ENCODE measurements at regions not wholly inside any gene's neighbourhood (a gene's known extent, or its start where the extent isn't known, plus 50 kb on each side); places are given as distances from the start of the nearest gene placed in this dataset.
"Not testable (repeated sequence)": the region's sequence is repeated elsewhere in the genome, so short reads cannot be mapped to it uniquely, and the experiment has no call there.

GRCh38 chr17:74141612-74142011 is 61.9 kb upstream of the RPL38 start:
- DNase-seq = no peak
- peaks cover 13 to 18% of the 10 kb centered on the region in 2 donors for H3K9me3 ChIP-seq
- intact Hi-C loops (cut with DNase I; ENCODE audit: low total_unique reads) (loop anchor here (5.0 kb wide), 1 partner anchor 1634 kb away; no protein-coding TSS in a partner anchor), in situ Hi-C loops (cut with MboI; ENCODE audit: low pct_ligation_motif_present in 1 of 4, low pct_unique_long_range_greater_than_20kb in 1 of 4, low sequenced_read_pairs in 3 of 4) (no loop called here)
- H3K4me1 ChIP-seq = no peaks in the 10 kb centered on the region
- no peaks in the 10 kb centered on the region for H3K36me3 ChIP-seq
- H3K4me3 ChIP-seq = no peak overlapping the region
- no peak for TF ChIP-seq EP300 (IDR thresholded peaks at IDR 0.05; ENCODE audit: low read depth)
- no peak for TF ChIP-seq POLR2A (IDR thresholded peaks at IDR 0.05)
- TF ChIP-seq CTCF (IDR thresholded peaks at IDR 0.05) = no peak
- TF ChIP-seq POLR2AphosphoS5 (IDR thresholded peaks at IDR 0.05) = no peak
- no peak overlapping the region for H3K27ac ChIP-seq
- peaks cover 24% of the 10 kb centered on the region for H3K27me3 ChIP-seq

- H3K4me3 ChIP-seq; H3K4me1 ChIP-seq; DNase-seq; H3K27ac ChIP-seq; in situ Hi-C loops (cut with MboI; ENCODE audit: low pct_ligation_motif_present in 1 of 4, low pct_unique_long_range_greater_than_20kb in 1 of 4, low sequenced_read_pairs in 3 of 4); H3K27me3 ChIP-seq; H3K36me3 ChIP-seq: not testable (repeated sequence)
- WGBS, 2 donors (ENCODE audit: low coverage in 1 of 2) = 80 to 82% methylated on average over 3 to 4 of the region's 4 CpGs
- intact Hi-C loops (cut with DNase I; ENCODE audit: low total_unique reads) = loop anchor here (5.0 kb wide), 1 partner anchor 1636 kb away; no protein-coding TSS in a partner anchor
- peaks cover 13 to 18% of the 10 kb centered on the region in 2 donors for H3K9me3 ChIP-seq
Measured at GRCh38 chr17:74143318-74143717, 60.2 kb upstream of the RPL38 start.

- intact Hi-C loops (cut with DNase I; ENCODE audit: low total_unique reads) = no loop called here
- no peaks in the 10 kb centered on the region for H3K36me3 ChIP-seq
- H3K4me3 ChIP-seq = no peak overlapping the region
- H3K9me3 ChIP-seq = peaks cover 13 to 18% of the 10 kb centered on the region in 2 donors
- H3K27ac ChIP-seq = no peak overlapping the region
- peaks cover 19% of the 10 kb centered on the region for H3K27me3 ChIP-seq
- TF ChIP-seq POLR2A (IDR thresholded peaks at IDR 0.05) (no peak), EP300 (IDR thresholded peaks at IDR 0.05; ENCODE audit: low read depth) (no peak), CTCF (IDR thresholded peaks at IDR 0.05) (no peak), POLR2AphosphoS5 (IDR thresholded peaks at IDR 0.05) (no peak)
- H3K4me1 ChIP-seq = no peaks in the 10 kb centered on the region
- in situ Hi-C loops (cut with MboI; ENCODE audit: low pct_ligation_motif_present in 1 of 4, low pct_unique_long_range_greater_than_20kb in 1 of 4, low sequenced_read_pairs in 3 of 4) = no loop called here
- no peak for DNase-seq
- 55% methylated on average over 6 of the region's 6 CpGs; no CpG with 5 or more reads in 1 of the 2 donors for WGBS, 2 donors (ENCODE audit: low coverage in 1 of 2)
Measured at GRCh38 chr17:74145756-74146155, 57.7 kb upstream of the RPL38 start.

- 55 to 74% methylated on average over 3 of the region's 3 CpGs for WGBS, 2 donors (ENCODE audit: low coverage in 1 of 2)
- peaks cover 13 to 18% of the 10 kb centered on the region in 2 donors for H3K9me3 ChIP-seq
- no peaks in the 10 kb centered on the region for H3K4me1 ChIP-seq
- H3K27me3 ChIP-seq = peaks cover 19% of the 10 kb centered on the region
- no peaks in the 10 kb centered on the region for H3K36me3 ChIP-seq
- DNase-seq = no peak
- intact Hi-C loops (cut with DNase I; ENCODE audit: low total_unique reads) (no loop called here), in situ Hi-C loops (cut with MboI; ENCODE audit: low pct_ligation_motif_present in 1 of 4, low pct_unique_long_range_greater_than_20kb in 1 of 4, low sequenced_read_pairs in 3 of 4) (no loop called here)
- H3K4me3 ChIP-seq = no peak overlapping the region
- no peak for TF ChIP-seq POLR2A (IDR thresholded peaks at IDR 0.05)
- TF ChIP-seq EP300 (IDR thresholded peaks at IDR 0.05; ENCODE audit: low read depth) = no peak
- H3K27ac ChIP-seq = no peak overlapping the region
Measured at GRCh38 chr17:74146196-74146595, 57.3 kb upstream of the RPL38 start.

GRCh38 chr17:74147056-74147835 is 56.2 kb upstream of the RPL38 start:
- 59 to 72% methylated on average over 9 to 15 of the region's 15 CpGs for WGBS, 2 donors (ENCODE audit: low coverage in 1 of 2)
- no peak overlapping the region for H3K4me3 ChIP-seq
- H3K36me3 ChIP-seq = no peaks in the 10 kb centered on the region
- no peaks in the 10 kb centered on the region for H3K4me1 ChIP-seq
- in situ Hi-C loops (cut with MboI; ENCODE audit: low pct_ligation_motif_present in 1 of 4, low pct_unique_long_range_greater_than_20kb in 1 of 4, low sequenced_read_pairs in 3 of 4) (no loop called here), intact Hi-C loops (cut with DNase I; ENCODE audit: low total_unique reads) (no loop called here)
- peaks cover 10 to 13% of the 10 kb centered on the region in 2 donors for H3K9me3 ChIP-seq
- no peak overlapping the region for H3K27ac ChIP-seq
- no peak for DNase-seq
- peaks cover 19% of the 10 kb centered on the region for H3K27me3 ChIP-seq
- no peak for TF ChIP-seq POLR2AphosphoS5 (IDR thresholded peaks at IDR 0.05)
- TF ChIP-seq CTCF (IDR thresholded peaks at IDR 0.05) = no peak
- TF ChIP-seq POLR2A (IDR thresholded peaks at IDR 0.05) = no peak
- TF ChIP-seq EP300 (IDR thresholded peaks at IDR 0.05; ENCODE audit: low read depth) = no peak

All from transverse colon (tissue), 4 donors.